HG02885 (cell line): ENCODE measurements at regions not wholly inside any gene's neighbourhood (a gene's known extent, or its start where the extent isn't known, plus 50 kb on each side); places are given as distances from the start of the nearest gene placed in this dataset.

Source experiments
- ATAC-seq: cut with Tn5 transposase; IDR thresholded peaks from one replicate; pipeline ENCODE4 v1.9.1; 2021; ENCODE audit warnings: mild to moderate bottlenecking; ENCODE audit not compliant: unreplicated experiment, poor library complexity

DNA sequence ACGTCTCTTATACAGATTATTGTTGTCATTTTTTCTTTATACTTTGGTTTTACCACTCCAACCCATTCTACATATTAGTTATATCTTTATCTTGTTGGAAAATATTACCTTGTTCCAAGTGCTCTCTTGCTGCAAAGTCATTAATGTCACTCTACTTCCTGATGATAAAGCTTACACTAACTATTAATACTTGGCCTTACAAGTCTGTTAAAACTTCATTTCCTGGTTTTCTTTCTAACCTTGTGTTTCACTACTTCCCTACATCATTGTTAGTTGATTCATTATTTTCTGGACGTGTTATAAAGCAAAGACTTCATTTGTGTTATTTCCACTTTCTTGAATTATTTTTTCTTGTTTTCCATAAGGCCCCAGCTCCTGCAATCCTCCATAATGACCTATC is 382.6 kb upstream of the CDH20 start:
- no peak for ATAC-seq

DNA sequence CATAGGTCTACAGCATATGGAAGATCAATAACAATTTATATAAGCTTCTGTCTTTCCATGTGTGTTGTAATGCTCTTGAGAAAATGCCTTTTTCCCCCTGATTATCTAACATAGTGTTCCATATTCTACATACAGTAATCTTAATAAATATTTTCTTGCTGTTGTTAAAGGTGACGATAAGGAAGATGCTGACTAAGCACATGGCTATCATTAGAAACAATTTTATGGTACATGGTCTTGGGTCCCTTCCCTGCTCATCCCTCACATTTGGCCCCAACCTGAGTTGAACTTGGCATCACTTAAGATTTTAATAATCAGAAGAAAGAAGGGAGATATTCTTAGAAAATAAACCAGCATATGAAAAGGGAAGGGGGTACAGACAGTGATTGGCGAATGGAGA is 382.1 kb upstream of the CDH20 start:
- no peak for ATAC-seq

DNA sequence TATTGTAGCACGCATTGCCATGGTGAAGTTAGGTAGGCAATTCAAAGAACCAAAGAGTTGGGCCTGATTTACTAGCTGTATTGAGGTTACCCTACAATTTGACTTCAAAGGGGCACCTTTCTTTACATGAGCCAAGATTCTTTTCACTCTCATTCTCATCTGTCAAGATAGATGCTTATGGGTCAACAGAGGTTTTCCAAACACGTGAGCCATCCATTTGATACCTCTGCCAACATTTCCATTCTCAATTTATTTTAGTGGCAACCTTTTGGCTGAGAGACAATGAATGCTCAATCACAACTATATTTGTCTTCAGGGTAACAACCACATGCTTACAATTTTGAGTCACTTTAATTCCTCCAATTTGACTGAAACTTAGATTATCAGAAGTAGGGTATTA is 370.6 kb upstream of the CDH20 start:
- ATAC-seq = no peak

DNA sequence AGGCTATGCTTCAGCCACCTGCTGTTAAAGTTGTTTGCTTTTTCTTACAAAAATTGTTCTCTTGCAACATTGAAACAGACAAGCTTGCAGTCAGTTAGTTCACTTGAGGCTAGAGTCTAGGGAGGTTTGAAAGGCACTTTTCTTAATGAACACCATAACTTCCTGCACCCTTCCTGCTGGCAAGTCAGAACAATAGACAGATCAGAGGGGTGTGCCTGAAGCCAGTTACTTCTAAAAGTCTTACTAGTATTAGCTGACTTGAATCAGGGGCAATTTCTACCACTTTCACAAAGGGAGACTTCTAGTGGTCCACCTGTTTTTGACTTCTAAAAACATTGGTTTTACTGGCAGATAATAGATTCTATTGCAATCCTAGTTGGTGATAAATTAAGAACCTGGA is 367.4 kb upstream of the CDH20 start:
- no peak for ATAC-seq

DNA sequence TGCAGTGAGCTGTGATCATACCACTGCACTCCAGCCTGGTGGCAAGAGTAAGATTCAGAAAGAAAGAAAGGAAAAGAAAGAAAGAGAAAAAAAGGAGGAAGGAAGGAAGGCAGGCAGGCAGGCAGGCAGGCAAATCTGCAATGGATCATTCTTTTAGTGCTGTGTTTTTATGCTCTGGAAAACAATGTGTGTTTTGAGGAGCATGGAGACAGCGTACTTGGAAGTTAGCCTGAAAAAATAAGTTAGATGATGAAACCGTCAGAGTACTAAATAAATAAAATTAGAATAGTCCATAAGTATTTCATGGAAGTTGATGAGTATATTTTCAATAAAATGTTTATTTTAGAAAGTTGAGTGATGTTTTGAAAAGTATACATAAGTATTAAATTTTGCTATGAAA is 366.4 kb upstream of the CDH20 start:
- ATAC-seq = no peak

DNA sequence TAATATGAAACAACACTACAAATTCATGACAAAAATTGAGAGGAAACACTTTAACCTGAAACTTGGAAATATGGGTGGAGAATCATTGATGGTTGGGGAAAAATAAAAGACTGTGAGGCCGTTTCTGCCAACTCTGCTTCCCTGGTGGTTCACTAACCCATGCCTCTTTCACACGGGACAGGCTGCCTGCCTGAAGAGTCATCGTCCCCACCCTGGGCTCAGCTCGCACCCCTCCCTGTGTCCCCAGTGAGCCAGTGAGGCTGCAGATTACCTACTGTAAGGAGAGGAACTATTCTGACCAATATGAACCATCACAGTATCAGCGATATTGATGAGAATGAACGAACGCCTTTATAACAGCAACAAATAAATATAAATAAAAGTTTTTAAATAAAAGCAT is 357.8 kb upstream of the CDH20 start:
- ATAC-seq = no peak

DNA sequence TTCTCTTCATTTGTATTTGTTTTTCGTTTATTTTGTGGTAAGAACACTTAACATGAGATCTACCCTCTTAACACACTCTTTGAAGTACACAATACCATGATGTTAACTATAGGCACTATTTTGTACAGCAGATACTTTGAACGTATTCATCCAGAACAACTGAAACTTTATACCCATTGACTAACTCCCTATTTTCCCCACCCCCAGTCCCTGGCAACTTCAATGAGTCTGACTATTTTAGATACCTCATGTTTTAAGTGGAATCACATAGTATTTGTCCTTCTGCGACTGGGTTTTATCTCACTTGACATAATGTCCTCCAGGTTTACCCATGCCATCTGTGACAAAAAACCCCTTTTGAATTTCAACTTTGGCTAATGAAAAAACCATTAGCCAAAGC is 356.3 kb upstream of the CDH20 start:
- ATAC-seq = no peak

DNA sequence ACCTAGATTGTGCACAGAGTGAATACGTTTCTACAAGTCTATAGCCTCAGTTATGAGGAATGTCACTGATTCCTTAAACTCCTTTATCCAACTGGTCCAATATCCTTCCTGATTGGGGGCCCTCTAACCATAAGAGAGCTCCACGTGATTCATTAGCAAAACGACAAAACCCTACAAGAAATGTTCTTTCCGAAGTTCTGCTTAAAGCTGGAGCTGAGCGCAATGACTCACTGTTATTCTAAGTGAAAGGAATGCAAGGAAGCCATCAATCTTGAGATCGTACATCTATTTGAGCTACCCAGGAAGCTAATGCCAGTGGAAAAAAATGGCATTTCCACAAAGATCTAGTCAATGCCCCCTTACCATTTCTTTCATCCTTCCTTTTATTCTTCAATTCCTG is 354.9 kb upstream of the CDH20 start:
- ATAC-seq = no peak

DNA sequence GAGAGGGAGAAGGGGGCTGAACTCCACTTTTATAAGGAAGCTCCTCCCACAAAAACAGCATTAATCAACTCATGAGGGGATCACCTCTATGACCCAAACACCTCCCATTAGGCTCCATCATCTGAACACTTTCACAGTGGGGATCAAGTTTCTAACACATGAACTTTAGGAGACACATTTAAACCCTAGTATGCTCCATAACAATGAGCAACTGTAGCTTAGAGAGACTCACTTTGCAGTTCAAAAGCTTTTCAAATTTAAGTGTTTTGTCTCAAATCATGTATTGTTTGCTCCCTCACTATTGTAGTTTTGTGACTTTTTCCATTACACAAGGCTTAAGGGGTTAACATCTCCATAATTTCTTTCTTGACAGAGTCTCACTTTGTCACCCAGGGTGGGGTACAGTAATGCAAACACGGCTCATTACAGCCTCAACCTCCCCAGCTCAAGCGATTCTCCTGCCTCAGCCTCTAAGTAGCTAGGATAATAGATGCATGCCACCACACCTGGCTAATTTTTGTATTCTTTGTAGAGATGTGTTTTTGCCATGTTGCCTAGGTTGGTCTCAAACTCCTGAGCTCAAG is 352.7 kb upstream of the CDH20 start:
- ATAC-seq = no peak

DNA sequence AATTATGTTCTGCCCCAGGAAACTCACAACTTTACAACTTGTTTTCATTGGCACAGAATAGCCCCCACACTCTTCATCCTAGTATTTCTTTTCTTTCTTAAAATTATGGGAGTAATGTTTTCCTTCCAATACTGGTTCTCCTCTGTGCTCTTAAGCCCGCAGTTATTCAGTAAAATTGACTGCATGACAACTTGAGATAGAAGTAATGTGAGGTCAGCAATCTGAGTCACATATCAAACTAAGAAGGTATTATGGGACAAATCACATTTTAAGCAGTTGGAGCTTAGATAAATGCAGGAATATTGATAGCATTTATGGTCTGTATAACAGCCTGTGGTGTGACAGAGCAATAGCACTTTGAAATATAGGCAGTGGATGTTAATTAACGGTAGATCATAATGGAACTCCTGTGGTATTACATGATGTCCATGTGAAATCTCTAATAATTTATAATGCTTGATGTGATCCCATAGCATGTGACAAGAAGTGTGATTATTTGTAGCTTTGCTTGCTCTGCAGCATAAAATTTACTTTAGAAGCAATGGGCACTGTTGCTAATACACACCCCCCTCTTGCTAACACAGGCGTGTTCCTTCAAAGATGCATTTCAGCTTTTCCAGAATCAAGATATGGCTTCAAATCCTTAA is 351.4 kb upstream of the CDH20 start:
- ATAC-seq = no peak

DNA sequence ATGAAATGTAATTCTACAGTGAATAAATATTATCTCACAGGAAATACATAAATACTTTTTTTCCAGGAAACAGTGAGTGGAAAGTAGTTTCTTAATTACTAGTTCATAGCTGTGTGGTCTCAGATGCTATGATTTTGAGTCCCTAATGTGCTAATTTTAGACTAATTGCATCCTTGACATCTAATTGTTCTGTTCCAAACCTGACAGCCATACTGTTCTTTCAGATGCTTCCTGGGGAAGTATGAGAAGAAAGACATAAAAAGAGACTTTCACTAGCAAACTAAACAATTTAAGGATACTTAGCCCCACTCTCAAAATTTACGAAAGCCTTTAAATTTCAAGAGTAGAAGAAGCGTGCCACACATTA is 350.9 kb upstream of the CDH20 start:
- ATAC-seq = no peak

DNA sequence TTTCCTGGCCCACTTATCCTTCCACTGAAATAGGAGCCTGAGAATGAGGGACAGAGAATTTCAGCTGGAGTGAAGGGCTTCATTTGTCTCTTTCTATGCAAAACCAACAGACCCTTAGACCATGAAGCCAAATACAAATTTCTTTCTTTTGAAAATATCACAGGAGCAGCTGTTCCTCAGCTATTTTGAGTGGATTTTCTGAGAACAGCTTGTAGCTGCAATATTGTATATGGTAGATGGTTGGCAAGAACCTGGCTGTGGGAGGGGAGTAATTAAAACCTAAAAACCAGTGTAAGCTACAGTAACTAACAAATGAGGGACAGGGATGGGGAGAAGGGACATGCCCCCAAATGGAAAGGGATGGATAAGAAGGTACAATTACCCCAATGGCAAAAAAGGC is 350.3 kb upstream of the CDH20 start:
- ATAC-seq = no peak

DNA sequence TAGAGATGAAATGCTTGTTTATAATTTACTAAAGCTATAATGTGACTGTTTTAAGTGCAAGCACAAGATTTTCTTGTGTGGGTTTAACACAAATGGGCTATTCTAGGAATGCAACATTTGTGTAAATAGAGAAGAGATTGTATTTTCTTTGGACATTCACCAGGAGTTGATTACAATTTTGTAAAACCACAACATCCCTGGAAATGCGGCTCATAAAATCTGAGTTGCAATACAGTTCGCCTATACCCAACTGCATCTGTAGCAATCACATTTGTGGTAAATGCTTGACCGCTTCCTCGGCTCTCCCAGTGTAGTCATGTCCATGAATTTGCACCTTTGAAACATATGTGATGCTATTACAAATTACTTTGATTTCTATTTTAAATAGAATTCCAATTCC is 348.7 kb upstream of the CDH20 start:
- no peak for ATAC-seq

DNA sequence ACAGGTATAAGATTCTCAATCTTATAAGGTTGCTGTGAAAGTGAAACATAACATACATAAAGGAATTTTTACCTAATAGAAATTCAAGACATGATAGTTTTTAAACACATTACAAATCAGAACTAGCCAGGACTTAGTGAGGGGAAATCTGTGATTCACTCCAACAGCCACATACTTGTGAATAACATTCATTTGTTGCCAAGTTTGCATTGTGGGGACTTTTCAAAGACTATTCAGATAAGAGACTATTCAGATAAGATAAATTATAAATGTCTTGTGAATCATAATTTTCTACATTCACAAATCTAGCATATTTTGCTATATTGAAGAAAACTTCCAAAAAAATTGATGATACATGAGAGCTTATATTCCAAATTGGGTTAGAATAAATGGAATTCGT is 345.3 kb upstream of the CDH20 start:
- no peak for ATAC-seq

DNA sequence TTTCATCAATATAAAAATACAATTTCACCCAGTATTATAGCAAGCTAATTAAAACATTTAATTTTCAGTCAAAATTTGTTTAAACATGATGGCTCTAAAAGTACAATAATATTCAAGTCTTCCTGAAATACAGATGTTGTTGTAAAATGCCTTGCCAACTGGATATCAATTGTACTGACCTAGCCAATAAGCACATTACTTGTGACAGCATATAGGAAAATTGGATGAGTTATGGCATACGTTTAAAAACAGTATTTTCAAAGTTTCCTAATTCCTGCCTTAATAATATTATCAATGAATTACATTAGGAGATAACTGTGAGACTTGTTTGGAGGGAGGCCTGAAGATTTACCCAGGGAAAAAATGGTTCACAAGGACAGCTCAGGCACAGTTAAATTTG is 336.9 kb upstream of the CDH20 start:
- ATAC-seq = no peak

DNA sequence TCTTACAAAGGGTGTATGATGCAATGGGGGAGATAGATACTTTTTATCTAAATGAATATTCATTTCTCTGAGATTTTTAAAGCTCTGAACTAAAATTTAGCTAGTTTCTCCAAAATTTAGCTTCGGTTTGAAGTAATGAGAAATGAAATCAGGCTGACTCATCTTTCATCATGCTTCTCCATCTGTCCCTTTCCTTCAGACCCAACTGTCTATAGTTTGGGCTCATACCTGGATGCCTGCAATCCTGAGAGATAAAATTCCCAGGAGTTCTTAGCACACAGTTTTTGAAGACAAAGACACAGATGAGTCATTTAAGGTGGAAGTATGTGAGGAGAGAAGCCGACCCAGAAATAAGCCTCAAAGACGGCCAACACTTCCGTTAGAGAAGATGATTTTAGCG is 336.4 kb upstream of the CDH20 start:
- ATAC-seq = no peak

DNA sequence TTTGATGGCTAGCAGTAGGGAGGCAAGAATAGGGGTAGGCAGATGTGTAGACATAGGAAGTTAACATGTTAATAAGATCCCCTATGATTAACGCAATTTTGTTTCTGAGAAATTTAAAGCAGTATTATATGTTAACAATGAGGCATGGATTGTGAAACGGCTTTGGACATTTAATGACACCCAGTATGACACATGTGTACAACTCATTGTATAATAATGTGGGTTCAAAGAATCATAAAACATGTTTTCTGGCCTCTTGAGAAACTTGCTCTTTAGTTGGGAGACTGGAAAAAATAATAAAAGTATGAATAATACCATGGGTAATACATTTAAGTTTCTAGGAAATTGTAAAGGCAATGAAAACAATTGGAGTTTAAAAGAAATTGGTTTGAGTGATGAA is 332.1 kb upstream of the CDH20 start:
- no peak for ATAC-seq

DNA sequence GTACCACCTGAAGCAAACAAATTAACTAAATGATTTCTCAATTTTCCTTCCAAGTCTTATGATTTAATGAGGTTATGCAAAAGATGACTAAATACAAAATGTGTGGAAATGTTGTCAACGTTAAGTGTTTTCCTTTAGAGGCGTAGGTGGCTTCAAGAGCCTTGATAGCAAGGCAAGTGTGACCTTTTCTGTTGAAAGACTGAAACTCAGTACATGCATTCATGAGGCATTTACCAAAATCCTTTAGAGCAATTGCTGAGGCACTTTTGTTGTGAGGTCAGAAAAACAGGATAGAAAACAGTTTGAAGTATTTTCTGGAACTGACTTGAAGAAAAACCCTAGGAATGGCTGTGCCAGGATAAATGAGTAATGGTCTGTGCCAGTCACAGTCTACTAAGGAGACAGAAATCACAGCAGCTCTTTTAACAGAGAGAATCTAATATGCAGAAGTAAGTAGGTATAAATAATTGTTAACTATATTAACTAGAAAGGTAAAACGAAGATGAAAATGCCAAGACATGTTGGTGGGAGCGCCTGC is 326.5 kb upstream of the CDH20 start:
- no peak for ATAC-seq

DNA sequence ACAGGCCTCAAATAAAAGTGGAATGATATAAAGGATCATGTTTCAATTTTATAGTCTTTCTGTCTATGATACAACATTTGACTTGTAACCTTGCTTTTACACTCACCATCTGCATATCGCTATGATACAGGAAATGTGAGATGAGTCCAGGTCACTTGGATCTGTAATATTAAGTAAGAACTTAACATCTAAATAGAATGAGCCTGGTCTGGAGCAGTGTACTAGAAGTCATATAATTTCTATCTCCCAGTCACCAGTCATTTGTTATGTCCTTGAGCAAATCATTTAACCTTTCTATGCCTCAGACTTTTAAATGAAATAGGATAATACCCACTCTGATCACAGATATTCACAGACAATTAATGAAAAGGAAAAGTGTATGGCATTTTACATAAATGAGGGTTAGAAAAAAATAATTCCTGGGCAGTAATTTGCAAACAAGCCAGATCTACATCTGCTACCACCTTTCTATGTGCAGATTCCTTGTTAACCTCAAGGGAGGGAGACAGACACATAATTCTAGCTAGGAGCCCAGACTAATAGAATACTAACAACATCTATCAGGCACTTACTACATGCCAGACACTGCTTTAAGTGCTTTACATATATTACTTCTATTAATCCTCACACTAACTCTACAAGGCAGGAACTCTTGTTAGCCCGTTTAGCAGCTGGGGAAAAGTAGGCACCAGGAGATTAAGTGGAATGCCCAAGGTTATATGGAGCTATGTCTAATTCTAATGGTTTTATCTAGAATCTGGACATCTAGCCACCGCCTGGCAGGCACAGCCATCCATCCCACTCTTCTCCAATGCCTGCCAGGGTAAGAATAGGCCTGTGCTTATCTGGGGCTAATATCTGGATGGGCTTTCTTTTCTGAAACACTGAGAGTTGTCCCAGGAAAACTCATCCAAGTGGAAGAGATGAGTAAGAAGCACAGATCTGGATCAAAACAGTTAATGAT is 313.6 kb upstream of the CDH20 start:
- ATAC-seq = no peak

DNA sequence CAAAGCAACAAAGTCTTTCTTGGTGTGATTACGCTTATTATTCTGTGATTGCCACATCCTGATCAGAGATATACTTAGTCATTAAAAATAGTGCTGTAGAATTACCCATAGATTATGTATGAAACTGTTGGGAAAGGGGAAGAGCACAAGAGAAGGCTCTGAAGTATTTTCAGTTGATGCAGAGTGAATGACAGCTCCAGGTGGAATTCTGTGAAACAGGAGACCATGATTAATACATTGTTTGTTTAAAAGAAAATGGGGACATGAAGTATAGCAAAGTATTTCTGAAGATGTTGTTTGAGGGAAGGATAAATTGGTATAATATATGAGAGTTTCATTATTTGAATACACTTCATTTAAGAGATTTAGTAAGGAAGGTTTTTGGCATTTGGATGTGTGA is 307.6 kb upstream of the CDH20 start:
- no peak for ATAC-seq

DNA sequence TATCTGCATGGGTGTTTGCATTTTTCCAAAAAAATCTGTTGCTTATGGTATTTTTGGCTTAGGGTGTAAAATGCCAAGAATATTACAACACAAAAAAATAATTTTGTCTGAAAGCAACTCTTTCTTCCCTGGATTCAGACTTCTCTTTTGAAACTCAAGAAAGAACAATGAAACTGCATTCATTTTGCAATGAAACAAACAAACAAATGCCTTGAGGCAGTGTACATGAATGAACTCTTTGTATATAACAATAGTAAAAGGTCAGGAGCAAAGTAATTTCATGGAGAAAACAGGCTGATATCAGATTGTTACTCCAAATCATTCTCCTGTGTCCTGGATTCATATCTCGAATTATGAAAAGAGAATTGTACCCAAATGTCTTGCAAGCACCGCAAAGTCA is 301.6 kb upstream of the CDH20 start:
- ATAC-seq = no peak
